Activated CD8-positive, alpha-beta T cell treated with anti-CD3 and anti-CD28 coated beads for 36 hours (primary cell): ENCODE measurements at regions not wholly inside any gene's neighbourhood (a gene's known extent, or its start where the extent isn't known, plus 50 kb on each side); places are given as distances from the start of the nearest gene placed in this dataset.

Experiments used
- ATAC-seq: fragments of 200-7000 bp; cut with Tn5 transposase; one replicate; pipeline ENCODE4 v1.10.0; 2021; ENCODE audit warnings: mild to moderate bottlenecking, moderate library complexity
- CTCF ChIA-PET: fragments of 350-600 bp; sonication (Branson Sonifier 250); formaldehyde crosslinking; loops from one replicate; lab custom pipeline; 2021; ENCODE audit warnings: antibody characterized with exemption; lab: Charles Lee
- POLR2A ChIA-PET: fragments of 350-600 bp; sonication (Branson Sonifier 250); formaldehyde crosslinking; loops from one replicate; lab custom pipeline; 2021; ENCODE audit warnings: antibody characterized with exemption; lab: Charles Lee
- DNase-seq: peaks from one replicate; pipeline ENCODE4 v3.0.0-alpha.2; 2020
- H3K27ac Mint-ChIP-seq: one replicate; pipeline ENCODE4 v1.8.0; 2021; ENCODE audit warnings: mild to moderate bottlenecking, mixed read lengths
- H3K27me3 Mint-ChIP-seq: one replicate; pipeline ENCODE4 v1.8.0; 2021; ENCODE audit warnings: mixed read lengths
- H3K36me3 Mint-ChIP-seq: one replicate; pipeline ENCODE4 v1.8.0; 2021; ENCODE audit warnings: low read depth, mixed read lengths
- H3K4me1 Mint-ChIP-seq: one replicate; pipeline ENCODE4 v1.8.0; 2021; ENCODE audit warnings: low read depth, mixed read lengths
- H3K4me3 Mint-ChIP-seq: one replicate; pipeline ENCODE4 v1.8.0; 2021; ENCODE audit warnings: mild to moderate bottlenecking, moderate library complexity, mixed read lengths
- H3K9me3 Mint-ChIP-seq: one replicate; pipeline ENCODE4 v1.8.0; 2021; ENCODE audit warnings: mixed read lengths
- intact Hi-C: fragments of 100-400 bp; cut with micrococcal nuclease; formaldehyde crosslinking; loops from one replicate; pipeline ENCODE4 v1.10.0; 2022
- TF ChIP-seq, protein P1 (sequence below): fragments of 200-600 bp; IDR thresholded peaks from one replicate; pipeline ENCODE4 v1.8.0; 2022; ENCODE audit warnings: antibody characterized with exemption, mild to moderate bottlenecking

DNA sequence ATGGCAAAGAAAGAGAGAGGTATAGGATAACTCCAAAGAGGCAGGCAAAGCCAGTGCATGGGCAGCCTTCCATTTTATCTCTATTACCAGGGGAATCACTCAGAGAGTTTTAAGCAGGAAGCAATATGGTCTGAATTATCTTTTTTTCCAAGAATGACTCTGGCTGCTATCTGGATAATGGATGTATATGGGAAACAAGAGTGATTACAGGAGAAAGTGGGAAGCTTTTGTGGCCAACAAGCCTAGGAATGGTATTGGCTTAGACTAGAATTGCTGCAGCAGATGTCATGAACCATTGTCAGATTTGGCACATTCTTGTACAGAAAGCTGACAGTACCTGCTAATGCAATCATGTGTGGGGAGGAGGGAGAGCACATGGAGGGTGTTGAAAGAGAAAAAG is 73.0 kb upstream of the BTBD3 start:
- no peaks in the 10 kb centered on the region for H3K4me1 Mint-ChIP-seq
- no peak for ATAC-seq
- H3K27me3 Mint-ChIP-seq: no peaks in the 10 kb centered on the region
- ChIA-PET CTCF (no interaction called here), POLR2A (no interaction called here)
- DNase-seq: no peak
- TF ChIP-seq, protein P1, sequence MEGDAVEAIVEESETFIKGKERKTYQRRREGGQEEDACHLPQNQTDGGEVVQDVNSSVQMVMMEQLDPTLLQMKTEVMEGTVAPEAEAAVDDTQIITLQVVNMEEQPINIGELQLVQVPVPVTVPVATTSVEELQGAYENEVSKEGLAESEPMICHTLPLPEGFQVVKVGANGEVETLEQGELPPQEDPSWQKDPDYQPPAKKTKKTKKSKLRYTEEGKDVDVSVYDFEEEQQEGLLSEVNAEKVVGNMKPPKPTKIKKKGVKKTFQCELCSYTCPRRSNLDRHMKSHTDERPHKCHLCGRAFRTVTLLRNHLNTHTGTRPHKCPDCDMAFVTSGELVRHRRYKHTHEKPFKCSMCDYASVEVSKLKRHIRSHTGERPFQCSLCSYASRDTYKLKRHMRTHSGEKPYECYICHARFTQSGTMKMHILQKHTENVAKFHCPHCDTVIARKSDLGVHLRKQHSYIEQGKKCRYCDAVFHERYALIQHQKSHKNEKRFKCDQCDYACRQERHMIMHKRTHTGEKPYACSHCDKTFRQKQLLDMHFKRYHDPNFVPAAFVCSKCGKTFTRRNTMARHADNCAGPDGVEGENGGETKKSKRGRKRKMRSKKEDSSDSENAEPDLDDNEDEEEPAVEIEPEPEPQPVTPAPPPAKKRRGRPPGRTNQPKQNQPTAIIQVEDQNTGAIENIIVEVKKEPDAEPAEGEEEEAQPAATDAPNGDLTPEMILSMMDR: no peak
- H3K27ac Mint-ChIP-seq: no peak overlapping the region
- no peak overlapping the region for H3K4me3 Mint-ChIP-seq
- intact Hi-C loops: no loop called here
- no peaks in the 10 kb centered on the region for H3K36me3 Mint-ChIP-seq
- H3K9me3 Mint-ChIP-seq: peaks cover 6% of the 10 kb centered on the region

DNA sequence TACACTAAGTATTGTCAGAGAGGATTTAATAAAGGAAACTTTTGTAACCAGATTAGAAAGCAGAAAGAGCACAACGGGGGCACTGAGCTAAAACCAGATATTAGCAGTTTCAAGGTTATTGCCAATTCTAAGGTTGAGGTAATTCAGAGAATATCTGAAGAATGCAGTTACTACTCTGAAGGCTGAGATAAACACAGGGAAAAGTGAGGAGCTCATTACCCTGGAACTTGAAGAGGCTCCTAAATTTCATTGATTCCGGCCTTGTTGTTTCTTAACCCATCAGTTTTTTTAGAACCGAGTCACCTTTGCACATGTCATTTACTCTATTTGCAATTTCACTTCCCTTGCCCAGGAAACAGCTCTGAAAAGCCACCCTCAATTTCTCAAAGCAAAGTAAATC is 72.4 kb upstream of the BTBD3 start:
- Mint-ChIP-seq H3K36me3 (no peaks in the 10 kb centered on the region), H3K9me3 (peaks cover 6% of the 10 kb centered on the region), H3K4me3 (no peak overlapping the region), H3K4me1 (no peaks in the 10 kb centered on the region), H3K27me3 (no peaks in the 10 kb centered on the region), H3K27ac (no peak overlapping the region)
- ATAC-seq (no peak), DNase-seq (no peak)
- intact Hi-C loops: no loop called here
- ChIA-PET CTCF (no interaction called here), POLR2A (no interaction called here)
- TF ChIP-seq, protein P1: no peak

DNA sequence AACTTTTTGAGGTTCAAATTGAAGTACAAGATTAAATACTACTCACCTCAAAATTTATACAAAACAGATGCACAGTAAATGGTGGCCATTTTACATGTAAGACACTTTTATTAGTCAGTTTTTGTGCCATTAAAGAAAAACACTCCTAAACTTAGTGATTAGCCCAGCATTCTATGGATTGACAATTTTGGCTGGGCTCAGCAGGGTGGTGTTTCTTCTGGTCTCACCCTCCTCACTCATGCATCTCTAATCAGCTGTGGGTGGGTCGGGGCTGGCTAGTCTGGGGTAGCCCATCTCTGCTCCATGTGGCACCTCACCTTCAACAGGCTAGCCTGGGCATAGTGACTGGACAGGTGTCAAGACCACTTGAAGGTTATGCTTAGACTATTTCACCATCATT is 71.6 kb upstream of the BTBD3 start:
- ChIA-PET CTCF (no interaction called here), POLR2A (no interaction called here)
- no peak for ATAC-seq
- intact Hi-C loops: no loop called here
- H3K36me3 Mint-ChIP-seq: no peaks in the 10 kb centered on the region
- peaks cover 4% of the 10 kb centered on the region for H3K9me3 Mint-ChIP-seq
- TF ChIP-seq, protein P1: no peak
- DNase-seq: no peak
- H3K4me3 Mint-ChIP-seq: no peak overlapping the region
- no peaks in the 10 kb centered on the region for H3K4me1 Mint-ChIP-seq
- no peak overlapping the region for H3K27ac Mint-ChIP-seq
- no peaks in the 10 kb centered on the region for H3K27me3 Mint-ChIP-seq

GRCh38 chr20:11847827-11848226 is 69.9 kb upstream of the BTBD3 start:
- TF ChIP-seq, protein P1: no peak
- H3K4me3 Mint-ChIP-seq: no peak overlapping the region
- intact Hi-C loops: no loop called here
- no peaks in the 10 kb centered on the region for H3K36me3 Mint-ChIP-seq
- DNase-seq (no peak), ATAC-seq (no peak)
- H3K27ac Mint-ChIP-seq: no peak overlapping the region
- ChIA-PET POLR2A (no interaction called here), CTCF (no interaction called here)
- H3K27me3 Mint-ChIP-seq: no peaks in the 10 kb centered on the region
- H3K4me1 Mint-ChIP-seq: no peaks in the 10 kb centered on the region
- H3K9me3 Mint-ChIP-seq: peaks cover 4% of the 10 kb centered on the region

GRCh38 chr20:11849270-11849915 is 68.3 kb upstream of the BTBD3 start:
- intact Hi-C loops: no loop called here
- CTCF ChIA-PET: no interaction called here
- Mint-ChIP-seq H3K36me3 (no peaks in the 10 kb centered on the region), H3K4me1 (no peaks in the 10 kb centered on the region), H3K4me3 (no peak overlapping the region), H3K27me3 (no peaks in the 10 kb centered on the region), H3K9me3 (peaks cover 4% of the 10 kb centered on the region), H3K27ac (no peak overlapping the region)
- DNase-seq: no peak
- TF ChIP-seq, protein P1: no peak
- POLR2A ChIA-PET: no interaction called here
- ATAC-seq: no peak
